CD4-positive, alpha-beta T cell treated with Interleukin-4 for 4 hours (primary cell): ENCODE measurements at regions not wholly inside any gene's neighbourhood (a gene's known extent, or its start where the extent isn't known, plus 50 kb on each side); places are given as distances from the start of the nearest gene placed in this dataset.
"Not testable (repeated sequence)": the region's sequence is repeated elsewhere in the genome, so short reads cannot be mapped to it uniquely, and the experiment has no call there.

Experiments used
- DNase-seq: peaks from one replicate; pipeline ENCODE4 v3.0.0-alpha.2; 2020

DNA sequence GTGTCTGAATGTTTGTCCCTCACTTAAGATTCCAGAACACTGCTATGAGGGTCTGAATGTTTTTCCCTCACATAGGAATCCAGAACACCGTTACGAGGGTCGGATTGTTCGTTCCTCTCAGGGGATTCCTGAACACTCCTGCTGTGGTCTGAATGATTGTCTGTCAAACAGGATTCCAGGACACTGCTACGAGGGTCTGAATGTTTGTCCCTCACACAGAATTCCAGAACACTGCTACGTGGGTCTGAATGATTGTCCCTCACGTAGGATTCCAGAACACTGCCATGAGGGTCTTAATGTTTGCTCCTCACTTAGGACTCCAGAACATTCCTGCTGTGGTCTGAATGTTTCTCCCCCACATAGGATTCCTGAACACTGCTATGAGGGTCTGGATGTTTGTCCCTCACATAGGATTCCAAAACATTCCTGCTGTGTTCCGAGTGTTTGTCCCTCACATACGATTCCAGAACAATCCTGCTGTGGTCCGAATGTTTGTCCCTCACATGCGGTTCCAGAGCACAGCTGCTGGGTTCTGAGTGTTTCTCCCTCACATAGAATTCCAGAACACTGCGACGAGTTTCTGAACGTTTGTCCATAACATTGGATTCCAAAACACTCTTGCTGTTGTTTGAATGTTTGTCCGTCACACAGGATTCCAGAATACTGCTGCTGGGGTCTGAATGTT lies 199.5 kb downstream of the FOXD4L6 start:
- no peak for DNase-seq

DNA sequence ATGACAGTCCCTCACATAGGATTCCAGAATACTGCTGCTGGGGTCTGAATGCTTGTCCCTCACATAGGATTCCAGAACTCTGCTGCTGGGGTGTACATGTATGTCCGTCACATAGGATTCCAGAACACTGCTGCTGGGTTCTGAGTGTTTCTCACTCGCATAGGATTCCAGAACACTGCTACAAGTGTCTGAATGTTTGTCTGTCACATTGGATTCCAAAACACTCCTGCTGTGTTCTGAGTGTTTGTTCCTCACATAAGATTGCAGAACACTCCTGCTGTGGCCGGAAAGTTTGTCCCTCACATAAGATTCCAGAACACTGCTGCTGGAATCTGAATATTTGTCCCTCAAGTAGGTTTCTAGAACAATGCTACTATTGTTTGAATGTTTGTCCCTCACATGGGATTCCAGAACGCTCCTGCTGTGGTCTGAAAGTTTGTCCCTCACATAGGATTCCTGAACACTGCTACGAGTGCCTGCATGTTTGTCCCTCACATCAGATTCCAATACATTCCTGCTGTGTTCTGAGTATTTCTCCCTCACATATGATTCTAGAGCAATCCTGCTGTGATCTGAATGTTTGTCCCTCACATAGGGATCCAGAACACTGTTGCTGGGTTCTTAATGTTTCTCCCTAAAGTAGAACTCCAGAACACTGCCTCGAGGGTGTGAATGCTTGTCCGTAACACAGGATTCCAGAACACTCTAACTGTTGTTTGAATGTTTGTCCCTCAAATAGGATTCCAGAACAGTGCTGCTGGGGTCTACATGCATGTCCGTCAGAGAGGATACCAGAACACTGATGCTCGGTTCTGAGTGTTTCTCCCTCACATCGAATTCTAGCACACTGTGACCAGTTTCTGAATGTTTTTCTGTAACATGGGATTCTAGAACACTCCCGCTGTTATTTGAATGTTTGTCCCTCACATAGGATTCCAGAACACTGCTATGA lies 200.4 kb downstream of the FOXD4L6 start:
- DNase-seq = no peak

DNA sequence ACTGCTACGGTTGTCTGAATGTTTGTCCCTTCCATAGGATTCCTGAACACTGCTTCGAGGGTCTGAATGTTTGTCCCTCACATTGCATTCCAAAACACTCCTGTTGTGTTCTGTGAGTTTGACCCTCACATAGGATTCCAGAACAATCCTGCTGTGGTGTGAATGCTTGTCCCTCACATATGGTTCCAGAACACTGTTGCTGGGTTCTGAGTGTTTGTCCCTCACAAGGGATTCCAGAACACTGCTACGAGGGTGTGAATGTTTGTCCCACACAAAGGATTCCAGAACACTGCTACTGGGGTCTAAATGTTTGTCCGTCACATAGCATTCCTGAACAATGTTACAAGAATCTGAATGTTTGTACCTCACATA lies 201.2 kb downstream of the FOXD4L6 start:
- no peak for DNase-seq

DNA sequence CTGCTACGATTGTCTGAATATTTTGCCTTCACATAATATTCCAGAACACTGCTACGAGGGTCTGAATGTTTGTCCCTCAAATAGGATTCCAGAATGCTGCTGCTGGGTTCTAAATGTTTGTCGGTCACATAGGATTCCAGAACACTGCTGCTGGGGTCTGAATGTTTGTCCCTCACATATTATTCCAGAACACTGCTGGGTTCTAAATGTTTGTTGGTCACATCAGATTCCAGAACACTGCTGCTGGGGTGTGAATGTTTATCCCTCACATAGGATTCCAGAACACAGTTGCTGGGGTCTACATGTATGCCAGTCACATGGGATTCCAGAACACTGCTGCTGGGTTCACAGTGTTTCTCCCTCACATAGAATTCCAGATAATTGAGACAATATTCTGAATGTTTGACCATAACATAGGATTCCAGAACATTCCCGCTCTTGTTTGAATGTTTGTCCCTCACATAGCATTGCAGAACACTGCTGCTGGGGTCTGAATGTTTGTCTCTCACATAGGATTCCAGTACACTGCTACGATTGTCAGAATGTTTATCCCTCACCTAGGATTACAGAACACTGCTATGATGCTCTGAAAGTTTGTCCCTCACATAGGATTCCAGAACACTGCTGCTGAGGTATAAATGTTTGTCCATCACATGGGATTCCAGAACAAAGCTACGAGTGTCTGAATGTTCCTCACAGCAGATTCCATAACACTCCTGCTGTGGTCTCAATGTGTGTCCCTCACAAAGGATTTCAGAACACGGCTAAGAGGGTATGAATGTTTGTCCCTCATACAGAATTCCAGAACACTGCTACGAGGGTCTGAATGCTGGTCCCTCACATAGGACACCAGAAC lies 201.8 kb downstream of the FOXD4L6 start:
- no peak for DNase-seq

DNA sequence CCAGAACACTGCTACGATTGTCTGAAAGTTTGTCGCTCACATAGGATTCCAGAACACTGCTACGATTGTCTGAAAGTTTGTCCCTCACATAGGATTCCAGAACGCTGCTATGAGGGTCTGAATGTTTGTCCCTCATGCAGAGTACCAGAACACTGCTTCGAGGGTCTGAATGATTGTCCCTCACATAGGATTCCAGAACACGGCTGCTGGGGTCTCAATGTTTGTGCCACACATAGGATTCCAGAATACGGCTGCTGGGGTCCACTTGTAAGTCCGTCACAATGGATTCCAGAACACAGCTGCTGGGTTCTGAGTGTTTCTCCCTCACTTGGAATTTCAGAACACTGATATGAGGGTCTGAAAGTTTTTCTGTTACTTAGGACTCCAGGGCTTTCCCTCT lies 203.3 kb downstream of the FOXD4L6 start:
- no peak for DNase-seq

DNA sequence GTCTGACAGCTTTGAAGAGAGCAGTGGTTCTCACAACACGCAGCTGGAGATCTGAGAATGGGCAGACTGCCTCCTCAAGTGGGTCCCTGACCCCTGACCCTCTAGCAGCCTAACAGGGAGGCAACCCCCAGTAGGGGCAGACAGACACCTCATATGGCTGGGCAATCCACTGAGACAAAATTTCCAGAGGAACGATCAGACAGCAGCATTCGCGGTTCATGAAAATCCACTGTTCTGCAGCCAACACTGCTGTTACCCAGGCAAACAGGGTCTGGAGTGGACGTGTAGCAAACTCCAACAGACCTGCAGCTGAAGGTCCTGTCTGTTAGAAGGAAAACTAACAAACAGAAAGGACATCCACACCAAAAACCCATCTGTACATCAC lies 212.1 kb downstream of the FOXD4L6 start:
- DNase-seq = not testable (repeated sequence)

DNA sequence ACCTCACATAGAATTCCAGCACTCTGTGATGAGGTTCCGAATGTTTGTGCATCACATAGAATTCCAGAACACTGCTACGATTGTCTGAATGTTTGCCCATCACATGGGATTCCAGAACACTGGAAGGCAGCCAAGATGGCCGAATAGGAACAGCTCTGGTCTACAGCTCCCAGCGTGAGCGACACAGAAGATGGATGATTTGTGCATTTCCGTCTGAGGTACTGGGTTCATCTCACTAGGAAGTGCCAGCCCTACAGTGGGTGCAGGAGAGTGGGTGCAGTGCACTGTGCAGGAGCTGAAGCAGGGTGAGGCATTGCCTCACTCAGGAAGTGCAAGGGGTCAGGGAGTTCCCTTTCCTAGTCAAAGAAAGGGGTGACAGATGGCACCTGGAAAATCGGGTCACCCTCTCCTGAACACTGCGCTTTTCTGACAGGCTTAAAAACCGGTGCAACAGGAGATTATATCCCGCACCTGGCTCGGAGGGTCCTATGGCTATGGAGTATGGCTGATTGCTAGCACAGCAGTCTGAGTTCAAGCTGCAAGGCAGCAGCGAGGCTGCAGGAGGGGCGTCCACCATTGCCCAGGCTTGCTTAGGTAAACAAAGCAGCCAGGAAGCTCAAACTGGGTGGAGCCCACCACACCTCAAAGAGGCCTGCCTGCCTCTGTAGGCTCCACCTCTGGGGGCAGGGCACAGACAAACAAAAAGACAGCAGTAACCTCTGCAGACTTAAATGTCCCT lies 212.7 kb downstream of the FOXD4L6 start:
- DNase-seq = not testable (repeated sequence)

DNA sequence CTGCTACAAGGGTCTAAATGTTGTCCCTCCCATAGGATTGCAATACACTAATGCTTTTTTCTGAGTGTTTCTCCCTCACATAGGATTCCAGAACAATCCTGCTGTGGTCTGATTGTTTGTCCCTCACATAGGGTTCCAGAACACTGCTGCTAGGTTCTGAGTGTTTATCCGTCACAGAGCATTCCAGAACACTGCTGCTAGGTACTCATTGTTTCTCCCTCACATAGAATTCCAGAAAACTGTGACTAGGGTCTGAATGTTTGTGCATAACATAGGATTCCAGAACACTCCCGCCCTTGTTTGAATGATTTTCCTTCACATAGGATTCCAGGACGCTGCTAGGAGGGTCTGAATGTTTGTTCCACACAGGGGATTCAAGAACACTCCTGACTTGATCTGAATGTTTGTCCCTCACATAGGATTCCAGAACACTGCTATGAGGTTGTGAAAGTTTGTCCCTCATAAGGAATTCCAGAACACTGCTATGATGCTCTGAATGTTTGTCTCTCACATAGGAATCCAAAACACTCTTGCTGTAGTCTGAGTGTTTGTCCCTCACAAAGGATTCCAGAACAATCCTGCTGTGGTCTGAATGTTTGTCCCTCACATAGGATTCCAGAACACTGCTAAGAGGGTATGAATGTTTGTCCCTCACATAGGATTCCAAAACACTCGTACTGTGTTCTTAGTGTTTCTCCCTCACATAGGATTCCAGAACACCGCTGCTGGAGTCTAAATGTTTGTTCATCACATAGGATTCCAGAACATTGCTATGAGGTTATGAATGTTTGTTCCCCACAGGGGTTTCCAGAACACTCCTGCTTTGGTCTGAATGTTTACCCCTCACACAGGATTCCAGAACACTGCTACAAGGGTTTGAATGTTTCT lies 213.5 kb downstream of the FOXD4L6 start:
- DNase-seq = no peak

DNA sequence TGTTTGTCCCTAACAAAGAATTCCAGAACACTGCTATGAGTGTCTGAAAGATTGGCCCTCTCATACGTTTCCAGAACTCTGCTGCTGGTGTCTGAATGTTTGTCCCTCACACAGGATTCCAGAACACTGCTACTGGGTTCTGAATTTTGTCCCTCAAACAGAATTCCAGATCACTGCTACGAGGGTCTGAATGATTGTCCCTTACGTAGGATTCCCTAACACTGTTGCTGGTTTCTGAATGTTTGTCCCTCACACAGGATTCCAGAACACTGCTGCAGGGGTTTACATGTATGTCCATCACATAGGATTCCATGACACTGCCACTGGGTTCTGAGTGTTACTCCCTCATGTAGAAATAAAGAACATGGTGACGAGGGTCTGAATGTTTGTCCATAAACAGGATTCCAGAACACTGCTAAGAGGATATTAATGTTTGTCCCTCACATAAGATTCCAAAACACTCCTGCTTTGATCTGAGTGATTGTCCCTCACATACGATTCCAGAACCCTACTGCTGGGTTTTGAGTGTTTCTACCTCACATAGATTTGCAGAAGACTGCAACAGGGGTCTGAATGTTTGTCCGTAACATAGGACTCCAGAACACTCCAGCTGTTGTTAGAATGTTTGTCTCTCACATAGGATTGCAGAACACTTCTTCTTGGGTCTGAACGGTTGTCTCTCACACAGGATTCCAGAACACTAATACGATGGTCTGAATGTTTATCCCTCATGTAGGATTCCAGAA lies 214.4 kb downstream of the FOXD4L6 start:
- DNase-seq = no peak

DNA sequence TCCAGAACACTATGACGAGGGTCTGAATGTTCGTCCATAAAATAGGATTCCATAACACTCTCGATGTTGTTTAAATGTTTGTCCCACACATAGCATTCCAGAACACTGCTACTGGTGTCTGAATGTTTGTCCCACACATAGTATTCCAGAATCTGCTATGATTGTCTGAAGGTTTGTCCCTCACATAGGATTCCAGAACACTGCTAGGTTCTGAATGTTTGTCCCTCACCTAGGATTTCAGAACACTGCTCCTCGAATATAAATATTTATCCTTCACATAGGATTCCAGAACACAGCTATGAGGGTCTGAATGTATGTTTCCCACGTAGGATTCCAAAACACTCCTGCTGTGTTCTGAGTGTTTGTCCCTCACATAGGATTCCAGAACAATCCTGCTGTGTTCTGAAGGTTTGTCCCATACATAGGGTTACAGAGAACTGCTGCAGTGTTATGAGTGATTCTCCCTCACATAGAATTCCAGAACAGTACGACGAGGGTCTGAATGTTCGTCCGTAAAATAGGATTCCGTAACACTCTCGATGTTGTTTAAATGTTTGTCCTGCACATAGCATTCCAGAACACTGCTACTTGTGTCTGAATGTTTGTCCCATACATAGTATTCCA lies 215.3 kb downstream of the FOXD4L6 start:
- no peak for DNase-seq

DNA sequence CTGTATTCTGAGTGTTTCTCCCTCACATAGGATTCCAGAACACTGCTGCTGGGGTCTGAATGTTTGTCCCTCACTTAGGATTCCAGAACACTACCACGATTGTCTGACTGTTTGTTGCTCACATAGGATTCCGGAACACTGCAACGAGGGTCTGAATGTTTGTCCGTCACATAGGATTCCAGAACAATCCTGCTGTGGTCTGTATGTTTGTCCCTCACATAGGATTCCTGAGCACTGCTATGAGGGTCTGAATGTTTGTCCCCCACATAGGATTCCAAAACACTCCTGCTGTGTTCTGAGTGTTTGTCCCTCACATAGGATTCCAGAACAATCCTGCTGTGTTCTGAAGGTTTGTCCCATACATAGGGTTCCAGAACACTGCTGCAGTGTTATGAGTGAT lies 215.8 kb downstream of the FOXD4L6 start:
- DNase-seq = not testable (repeated sequence)

DNA sequence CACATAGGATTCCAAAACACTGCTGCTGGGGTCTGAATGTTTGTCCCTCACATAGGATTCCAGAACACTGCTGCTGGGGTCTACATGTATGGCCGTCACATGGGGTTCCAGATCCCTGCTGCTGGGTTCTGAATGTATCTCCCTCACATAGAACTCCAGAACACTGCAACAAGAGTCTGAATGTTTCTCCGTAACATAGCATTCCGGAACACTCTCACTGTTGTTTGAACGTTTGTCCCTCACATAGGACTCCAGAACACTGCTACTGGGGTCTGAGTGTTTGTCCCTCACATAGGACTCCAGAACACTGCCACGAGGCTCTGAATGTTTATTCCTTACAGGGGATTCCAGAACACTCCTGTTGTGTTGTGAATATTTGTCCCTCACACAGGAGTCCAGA lies 216.8 kb downstream of the FOXD4L6 start:
- no peak for DNase-seq

DNA sequence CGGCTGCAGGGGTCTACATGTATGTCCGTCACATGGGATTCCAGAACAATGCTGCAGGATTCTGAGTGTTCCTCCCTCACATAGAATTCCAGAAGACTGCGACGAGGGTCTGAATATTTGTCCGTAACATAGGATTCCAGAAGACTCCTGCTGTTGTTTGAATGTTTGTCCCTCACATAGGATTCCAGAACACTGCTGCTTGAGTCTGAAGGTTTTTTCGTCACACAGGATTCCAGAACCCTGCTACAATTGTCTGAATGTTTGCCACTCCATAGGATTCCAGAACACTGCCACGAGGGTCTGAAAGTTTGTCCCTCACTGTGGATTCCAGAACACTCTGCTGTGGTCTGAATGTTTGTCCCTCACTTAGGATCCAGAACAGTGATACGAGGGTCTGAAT lies 217.5 kb downstream of the FOXD4L6 start:
- DNase-seq = not testable (repeated sequence)

DNA sequence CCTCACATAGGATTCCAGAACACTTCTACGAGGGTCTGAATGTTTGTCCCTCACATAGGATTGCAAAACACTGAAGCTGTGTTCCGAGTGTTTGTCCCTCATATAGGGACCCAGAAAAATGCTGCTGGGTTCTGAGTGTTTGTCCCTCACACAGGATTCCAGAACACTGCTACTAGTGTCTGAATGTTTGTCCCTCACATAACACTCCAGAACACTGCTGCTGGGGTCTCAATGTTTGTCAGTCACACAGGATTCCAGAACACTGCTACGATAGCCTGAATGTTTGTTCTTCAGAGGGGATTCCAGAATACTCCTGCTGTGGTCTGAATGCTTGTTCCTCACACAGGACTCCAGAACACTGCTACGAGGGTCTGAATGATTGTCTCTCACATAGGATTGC lies 218.7 kb downstream of the FOXD4L6 start:
- DNase-seq = no peak

DNA sequence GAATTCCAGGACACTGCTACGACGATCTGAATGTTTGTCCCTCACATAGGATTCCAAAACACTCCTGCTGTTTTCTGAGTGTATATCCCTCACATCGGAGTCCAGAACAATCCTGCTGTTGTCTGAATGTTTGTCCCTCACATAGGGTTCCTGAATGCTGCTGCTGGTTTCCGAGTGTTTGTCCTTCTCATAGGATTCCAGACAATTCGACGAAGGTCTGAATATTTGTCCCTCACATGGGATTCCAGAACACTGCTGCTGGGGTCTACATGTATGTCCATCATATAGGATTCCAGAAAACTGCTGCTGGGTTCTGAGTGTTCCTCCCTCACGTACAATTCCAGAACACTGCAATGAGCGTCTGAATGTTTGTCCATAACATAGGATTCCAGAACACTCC lies 219.4 kb downstream of the FOXD4L6 start:
- DNase-seq = not testable (repeated sequence)

DNA sequence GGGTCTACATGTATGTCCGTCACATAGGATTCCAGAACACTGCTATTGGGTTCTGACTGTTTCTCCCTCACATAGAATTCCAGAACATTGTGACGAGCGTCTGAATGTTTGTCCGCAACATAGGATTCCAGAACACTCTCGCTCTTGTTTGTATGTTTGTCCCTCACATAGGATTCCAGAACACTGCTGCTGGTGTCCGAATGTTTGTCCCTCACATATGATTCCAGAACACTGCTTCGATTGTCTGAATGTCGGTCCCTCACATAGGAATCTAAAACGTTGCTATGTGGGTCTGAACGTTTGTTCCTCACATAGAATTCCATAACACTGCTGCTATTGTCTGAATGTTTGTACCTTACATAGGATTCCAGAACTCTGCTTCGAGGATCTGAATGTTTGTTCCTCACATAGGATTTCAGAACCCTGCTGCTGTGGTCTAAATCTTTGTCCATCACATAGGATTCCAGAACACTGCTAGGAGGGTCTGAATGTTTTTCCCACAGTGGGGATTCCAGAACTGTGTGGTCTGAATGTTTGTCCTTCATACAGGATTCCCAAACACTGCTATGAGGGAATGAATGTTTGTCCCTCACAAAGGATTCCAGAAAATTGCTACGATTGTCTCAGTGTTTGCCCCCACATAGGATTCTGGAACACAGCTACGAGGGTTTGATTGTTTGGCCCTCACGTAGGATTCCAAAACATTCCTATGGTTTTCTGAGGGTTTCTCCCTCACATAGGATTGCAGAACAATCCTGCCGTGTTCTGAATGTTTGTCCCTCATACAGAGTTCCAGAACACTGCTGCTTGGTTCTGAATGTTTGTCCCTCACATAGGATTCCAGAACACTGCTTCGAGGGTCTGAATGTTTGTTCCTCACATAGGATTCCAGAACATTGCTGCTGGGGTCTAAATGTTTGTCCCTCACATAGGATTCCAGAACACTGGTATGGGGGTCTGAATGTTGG lies 220.5 kb downstream of the FOXD4L6 start:
- no peak for DNase-seq

DNA sequence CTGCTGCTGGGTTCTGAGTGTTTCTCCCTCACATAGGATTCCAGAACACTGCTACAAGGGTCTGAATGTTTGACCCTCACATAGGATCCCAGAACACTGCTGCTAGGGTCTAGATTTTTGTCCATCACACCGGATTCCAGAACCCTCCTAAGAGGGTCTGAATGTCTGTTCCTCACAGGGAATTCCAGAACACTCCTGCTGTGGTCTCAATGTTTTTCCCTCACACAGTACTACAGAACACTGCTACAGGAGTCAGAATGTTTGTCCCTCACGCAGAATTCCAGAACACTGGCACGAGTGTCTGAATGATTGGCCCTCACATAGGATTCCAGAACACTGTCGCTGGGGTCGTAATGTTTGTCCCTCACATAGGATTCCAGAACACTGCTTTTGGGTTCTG lies 221.6 kb downstream of the FOXD4L6 start:
- not testable (repeated sequence) for DNase-seq

DNA sequence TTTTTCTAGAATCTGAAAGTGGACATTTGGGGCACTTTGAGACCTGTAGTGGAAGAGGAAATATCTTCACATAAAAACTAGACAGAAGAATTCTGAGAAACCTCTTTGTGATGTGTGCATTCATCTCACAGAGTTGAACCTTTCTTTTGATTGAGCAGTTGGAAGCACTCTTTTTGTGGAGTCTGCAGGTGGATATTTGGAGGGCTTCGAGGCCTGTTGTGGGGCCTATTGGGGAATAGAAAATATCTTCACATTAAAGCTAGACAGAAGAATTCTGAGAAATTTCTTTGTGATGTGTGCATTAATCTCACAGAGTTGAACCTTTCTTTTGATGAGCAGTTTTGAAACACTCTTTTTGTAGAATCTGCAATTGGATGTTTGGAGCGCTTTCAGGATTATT lies 236.2 kb downstream of the FOXD4L6 start:
- not testable (repeated sequence) for DNase-seq

DNA sequence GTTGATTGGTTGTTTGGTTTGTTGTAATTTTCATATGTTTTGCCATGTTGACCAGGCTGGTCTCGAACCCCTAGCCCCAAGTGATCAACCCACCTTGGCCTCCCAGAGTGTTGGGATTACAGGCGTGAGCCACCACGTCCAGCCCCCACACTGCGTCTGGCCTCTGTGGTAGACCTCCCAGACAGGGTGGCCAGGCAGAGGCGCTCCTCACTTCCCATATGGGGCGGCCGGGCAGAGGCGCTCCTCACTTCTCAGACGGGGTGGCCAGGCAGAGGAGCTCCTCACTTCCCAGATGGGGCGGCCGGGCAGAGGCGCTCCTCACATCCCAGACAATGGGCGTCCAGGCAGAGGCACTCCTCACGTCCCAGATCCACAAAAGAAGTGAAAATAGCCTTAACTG lies 242.6 kb downstream of the FOXD4L6 start:
- not testable (repeated sequence) for DNase-seq
